Stimulated activated CD4-positive, alpha-beta T cell treated with anti-CD3 and anti-CD28 coated beads, Interleukin-1b, Interleukin-23, amount 100 ng/mL, for 24 hours (primary cell): ENCODE measurements at regions not wholly inside any gene's neighbourhood (a gene's known extent, or its start where the extent isn't known, plus 50 kb on each side); places are given as distances from the start of the nearest gene placed in this dataset.

Source experiments
- DNase-seq, 4 experiments: peaks; one replicate each; pipeline ENCODE4 v3.0.0-alpha.2; 2020; ENCODE audit warnings: low read depth in 4 of 4, low spot score in 1 of 4

DNA sequence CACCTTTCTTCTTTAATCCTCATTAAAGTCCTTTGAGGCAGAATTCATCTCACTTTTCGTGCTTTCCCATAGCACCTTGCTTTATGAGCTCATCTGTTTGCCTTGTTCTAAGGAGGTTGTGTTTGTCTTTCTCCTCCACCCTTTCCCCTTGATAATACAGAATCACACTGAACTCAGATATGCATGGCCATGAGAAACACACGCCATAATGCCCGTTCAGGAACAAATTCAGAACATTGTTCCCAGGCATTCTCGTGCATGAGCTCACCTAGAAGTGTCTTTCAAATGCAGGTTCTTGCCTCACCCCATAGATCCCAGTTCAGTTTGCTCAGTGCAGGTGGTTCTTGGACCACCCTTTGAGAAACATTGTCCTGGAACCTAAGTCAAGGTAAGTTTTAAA, 71.1 kb downstream of the TMEM114 start:
- no peak for DNase-seq

DNA sequence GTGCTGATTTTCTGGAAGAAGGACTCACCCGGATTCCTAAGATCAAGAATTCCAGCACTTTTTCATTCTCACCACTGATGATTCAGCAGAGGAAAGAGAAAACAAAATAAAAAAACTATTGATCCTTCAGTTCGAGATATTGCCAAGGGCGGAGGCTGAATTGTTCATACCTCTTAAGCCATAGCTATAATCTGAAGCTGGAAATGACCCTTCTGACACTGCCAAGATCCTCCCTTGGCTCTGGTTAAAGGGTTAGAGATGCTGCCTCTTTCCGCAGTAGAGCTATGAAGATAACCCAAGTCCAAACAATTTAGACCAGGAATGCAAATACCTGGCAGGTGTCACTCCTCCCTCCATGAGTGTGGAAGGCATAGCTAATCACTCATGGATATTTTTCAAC, 73.0 kb downstream of the TMEM114 start:
- DNase-seq: no peak

DNA sequence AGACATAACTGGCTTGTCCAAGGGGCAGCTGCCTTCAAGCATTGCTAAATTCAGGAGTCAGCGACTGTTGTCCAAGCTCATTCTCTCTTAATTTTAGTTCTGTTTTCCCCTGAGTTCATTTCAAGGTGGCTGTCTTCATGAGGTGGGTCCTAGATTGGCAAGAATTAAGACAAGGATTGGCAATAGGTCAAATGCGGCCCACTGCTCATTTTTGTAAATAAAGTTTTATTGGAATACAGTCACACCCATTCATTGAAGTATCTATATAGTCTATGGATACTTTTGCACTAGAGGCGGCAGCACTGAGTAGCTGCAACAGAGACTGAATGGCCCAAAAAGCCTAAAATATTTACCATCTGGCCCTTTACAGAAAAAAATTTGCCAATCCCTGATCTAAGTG, 73.8 kb downstream of the TMEM114 start:
- DNase-seq: no peak

DNA sequence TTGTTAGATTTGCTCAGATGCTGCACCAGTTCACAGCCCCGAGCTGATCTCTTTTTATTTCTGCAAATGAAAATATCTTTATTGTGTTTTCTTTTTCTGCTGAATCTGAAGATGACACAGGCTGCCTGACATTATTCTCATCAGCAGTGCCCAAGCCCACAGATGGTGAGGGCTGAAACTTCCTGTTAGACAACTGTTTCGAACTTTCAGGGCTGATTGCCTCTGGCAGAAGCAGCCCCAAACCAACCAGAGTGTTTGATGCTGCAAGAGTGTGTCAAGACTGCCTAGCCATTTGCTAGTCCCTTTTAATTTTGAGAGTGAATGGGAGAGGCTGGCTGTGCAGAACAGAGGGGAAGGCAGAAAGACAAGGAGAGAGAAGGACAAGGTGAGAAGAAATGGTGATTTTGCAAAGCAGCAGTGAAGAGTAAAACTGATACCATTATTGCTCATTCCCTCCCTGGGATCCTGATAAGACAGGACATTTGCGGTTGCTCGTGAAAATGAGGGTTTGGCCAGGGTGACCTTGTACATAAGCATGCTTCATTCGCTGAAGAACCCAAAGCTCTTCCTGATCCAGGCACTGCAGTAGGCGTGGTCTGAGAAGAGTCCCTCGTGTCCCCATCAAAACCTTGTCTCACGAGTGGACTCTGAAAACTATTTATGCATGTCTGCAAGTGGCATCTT, 77.2 kb downstream of the TMEM114 start:
- DNase-seq: no peak

DNA sequence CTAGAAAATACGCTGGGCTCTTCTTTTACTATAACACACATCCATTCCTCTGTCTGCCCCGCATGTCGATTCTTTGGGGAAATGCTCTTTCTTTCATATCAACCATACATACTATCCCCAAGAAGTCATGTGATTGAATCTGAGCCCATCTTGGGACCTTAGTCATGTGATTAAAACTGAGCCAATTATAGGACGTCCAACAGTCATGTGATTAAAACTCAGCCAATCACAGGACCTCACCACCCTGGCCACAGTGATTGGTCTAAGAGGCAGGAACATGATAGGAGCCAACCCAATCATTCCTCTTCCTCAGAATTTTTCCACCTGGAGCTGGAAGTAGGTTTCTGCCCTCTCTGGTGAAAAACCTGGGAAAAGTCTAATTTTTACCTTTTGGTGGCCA, 78.8 kb downstream of the TMEM114 start:
- DNase-seq: no peak

DNA sequence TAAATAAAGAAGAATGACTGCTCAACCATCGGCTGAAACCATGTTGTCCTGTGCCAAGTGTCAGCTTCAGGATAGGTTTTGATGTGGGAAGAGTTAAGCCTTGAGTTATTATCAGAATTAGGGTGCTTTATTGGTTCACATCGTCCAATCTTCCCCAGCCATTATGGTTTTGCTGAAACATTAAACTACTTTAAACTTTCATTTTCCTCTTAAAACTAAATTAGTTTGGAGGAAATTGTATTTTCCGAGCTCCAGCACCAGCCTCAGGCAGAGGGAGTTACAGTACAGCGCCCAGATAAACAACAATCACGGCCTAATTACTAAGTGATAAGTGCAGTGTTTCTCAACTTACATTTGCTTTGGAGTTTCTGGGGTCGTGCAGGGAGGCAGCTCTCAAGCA, 80.2 kb downstream of the TMEM114 start:
- no peak for DNase-seq

DNA sequence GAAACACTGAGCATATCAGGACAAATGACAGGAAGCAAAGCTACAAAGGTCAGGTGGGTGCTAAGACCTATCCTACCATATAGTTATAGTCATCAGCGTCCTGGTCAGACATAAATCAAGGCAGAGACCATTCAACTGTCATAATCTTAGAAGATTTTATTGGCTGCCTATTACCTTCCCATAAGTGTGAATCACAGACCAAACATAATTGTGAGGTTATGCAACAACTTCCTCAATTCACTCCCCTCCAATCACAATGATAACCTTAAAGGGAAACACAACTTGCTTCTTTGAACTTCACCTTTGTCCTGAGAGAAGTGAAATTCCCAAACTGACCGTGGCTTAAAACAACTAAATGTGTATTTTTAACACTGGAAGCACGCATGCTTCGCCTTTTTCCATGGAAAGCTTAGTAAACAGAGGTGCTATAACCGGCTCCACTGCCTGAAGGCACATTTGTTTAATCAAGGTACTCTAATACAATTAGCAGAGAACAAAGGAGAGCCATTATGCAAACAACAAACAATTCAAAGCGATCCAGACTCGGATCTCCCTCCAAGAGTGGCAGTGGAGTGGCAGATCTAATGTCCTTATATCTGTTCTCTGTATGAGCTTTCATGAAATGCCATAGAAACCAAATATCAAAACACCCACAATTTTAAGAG, 84.9 kb downstream of the TMEM114 start:
- DNase-seq: no peak

DNA sequence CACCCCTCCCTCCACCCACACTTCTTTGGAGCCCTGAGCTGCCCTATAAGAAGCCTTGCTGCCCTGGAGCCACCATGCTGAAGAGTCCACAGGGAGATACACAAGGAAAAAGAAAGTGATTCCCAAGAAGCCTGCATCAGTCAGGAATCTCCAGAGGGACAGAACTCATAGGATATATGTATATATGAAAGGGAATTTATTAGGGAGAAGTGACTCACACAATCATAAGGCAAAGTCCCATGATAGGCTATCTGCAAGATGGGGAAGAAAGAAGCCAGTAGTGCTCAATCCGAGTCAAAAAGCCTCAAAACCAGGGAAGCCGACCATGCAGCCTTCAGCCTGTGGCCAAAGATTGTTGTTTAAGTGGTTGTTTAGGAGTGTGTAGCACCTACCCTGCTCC, 87.9 kb downstream of the TMEM114 start:
- no peak for DNase-seq

DNA sequence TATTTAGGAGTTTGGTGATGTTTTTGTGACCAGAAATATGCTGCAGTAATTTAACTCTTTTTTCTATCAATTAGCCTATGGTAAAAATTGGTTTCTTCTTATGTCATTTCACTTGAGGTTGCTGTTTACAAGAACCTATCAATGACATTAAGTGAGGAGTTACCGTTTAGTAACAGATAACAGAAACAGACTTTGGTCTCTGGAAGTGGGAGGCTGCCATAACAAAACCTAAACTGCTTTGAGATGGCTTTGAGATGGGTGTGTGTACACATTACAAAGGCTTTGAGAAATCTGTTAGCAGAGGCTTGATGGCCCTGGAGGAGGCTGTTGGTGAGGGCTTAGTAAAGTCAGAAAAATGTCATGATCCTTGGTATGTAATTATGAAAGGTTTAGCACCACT, 90.0 kb downstream of the TMEM114 start:
- no peak for DNase-seq

DNA sequence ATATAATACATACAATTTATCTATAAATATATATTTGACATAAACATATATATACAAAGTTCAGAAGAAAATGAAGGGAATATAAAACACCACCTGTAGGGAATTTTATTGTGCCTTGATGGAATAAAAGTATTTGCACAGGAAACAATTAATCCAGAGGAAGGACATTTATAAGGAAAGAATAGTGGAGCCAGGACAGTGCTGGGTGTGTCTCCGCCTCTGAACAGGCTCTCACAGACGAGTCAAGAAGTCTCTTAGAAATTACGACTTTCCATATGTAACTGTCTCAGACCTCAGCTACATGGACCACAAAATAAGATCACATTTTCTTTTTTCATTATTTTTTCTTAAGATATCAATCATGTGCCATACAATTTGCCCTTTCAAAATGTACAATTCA, 93.9 kb downstream of the TMEM114 start:
- no peak for DNase-seq

DNA sequence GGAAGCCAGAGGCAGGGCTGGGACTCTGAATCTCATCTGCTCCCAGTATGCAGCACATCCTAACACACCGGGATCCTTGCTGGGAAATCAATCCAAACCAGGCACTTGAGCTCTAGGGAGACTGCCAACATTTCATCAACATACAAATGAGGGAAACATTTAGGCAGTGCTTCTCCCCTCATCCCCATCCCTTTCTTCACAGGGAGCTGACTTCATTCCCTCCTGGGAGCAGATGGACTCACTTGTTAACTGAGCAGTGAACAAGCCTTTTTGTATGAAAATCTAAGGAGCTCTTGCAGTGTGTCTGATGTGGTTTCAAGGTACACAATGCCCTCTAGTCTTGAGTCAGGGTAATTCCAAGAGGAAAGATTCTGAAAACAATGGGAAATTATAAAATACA, 96.3 kb downstream of the TMEM114 start:
- DNase-seq: no peak

DNA sequence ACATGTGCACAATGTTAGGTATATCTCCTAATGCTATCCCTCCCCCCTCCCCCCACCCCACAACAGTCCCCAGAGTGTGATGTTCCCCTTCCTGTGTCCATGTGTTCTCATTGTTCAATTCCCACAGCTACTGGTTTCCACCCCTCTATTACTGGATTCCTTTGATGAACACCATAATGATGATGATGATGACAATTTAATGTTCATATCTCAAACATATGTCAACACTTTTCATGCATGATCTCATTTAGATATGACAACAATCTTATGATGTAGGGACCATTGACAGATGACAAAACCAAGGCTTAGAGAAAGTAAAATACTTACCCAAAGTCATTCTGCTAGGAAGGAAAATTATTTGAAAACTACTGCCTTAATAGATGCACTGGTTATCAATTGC, 97.6 kb downstream of the TMEM114 start:
- no peak for DNase-seq

DNA sequence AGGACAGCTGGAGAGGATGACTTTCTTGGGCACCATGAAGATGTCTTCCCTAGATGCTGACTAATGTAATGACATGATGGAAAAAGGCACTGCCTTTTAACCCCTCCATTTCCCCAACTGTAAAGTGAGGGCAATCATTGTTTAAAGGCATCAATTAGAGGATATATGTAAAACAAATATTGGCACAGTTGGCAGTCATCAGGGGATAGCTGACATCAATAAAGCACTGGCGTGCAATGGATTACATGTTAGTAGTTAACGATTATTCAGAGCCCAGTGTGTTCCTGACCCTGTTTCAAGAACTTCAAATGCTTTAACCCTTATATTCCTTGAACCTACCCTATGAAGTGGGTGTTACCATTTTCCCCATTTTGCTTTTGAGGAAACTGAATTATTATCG, 100.7 kb downstream of the TMEM114 start:
- no peak for DNase-seq

DNA sequence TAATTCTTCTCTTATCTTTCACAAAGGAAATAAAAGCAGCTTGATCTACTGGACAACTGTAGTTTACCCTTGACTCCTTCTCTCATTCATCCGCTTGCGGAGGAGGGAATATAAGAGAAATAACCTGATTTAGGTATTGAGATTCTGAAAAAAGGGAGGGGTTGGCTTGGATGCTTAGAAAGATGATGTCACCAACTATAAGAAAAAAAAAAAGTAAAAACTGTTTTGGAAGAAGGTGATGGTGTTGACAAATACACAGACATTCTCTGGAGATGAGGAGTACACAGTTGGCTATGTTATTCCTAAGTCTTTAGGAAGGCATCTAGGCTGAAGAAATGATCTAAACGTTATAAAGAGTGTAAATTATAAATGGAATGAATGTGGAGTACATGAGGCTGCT, 103.3 kb downstream of the TMEM114 start:
- no peak for DNase-seq

DNA sequence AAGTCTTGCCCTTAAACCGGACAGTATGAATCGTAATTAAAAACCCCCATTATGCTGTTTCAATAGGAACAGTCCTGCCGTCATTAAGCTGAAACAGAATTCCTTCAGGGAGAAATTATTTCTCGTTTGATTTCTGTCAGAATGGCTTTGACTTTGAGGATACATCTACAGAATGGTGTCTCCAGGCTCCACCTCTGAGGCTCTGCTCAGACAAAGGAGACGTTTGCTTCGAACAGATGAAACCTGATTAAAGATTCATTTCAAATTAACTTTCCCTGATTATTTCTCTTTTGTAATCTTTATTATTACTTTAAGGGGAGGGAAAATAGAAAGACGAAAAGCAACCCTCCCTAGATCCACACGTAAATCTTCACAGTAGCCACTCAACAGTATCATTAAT, 106.9 kb downstream of the TMEM114 start:
- DNase-seq: no peak

DNA sequence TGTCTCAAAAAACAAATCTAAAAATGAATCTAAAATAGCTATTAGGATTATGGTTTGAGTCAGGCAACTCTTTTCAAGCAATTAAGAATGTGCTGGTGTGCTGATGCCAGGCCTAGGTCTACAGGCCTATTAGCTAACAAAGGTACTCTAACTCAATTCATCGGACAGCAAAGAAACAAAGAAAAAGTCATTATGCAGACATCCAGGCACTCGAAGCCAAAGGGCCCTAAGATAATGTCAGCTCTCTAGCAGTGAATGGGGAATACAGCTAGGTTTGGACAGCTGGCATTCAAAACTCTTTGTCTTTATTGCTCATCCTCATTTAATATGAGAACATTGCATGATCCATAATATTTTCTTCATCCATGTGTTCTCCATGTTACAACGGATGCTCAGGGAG, 108.5 kb downstream of the TMEM114 start:
- no peak for DNase-seq

DNA sequence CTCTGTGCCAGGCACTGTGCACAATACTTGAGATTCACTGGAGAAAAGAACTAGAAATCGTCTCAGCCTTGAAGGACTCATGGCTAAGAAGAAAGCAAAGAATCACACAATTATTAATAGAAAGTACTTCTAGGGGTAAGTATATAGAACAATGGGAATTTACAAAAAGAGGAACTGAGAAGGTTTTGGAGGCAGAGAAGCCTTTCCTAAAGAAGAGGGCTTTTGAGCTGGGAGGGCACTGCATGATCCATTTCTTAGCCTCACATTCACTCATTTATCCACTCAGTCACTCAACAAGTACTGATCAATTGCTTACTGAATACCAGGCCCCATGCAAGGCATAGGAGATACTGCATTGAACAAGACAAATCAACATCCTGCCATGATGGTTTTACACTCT, 113.5 kb downstream of the TMEM114 start:
- no peak for DNase-seq

DNA sequence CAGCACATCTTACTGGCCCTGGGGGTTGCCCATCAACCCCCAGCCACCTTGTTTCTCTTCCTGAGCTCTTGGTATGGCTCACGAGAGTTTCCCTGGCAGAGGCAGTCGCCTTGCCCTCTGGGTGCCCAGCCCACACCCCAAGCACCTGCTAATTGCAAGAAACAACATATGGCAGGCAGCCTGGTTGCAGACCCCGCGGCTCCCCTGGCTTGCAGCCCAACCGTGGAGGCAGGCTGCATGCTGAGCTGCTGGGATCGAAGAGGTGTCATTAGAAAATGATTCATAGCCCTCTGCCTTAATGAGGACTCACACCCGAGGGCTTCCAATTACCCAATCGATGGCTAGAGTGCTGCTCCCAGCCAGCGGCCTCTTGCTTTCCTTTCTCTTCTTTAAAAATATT, 115.7 kb downstream of the TMEM114 start:
- no peak for DNase-seq

DNA sequence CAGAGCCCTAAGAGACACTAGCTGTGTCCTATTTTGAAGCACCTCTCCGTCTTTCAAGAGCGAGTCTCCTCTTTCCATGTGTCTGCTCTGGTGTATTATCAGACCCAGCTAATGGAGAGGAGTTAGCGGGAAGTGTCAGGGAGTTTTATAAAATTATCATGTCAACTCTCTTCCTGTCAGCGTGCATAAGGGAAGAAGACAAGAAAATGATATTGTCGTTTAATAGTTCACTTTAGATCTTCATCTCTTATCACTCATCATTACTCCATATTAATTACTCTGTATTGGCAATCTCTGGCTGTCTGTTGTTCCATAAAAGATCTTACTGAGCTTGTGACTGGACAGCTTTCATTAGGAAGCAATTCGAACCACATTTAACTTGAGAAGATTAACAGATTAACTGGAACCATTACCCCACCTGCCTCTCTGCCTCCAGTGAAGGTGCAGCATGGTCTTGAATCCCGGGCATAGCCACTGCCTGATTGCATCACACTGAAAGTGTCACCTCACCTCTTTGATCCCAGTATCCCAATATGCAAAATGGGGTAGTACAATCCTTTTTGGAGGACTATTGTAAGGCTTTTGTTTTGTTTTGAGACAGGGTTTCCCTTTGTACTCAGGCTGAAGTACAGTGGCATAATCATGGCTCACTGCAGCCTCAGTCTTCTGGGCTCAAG, 121.1 kb downstream of the TMEM114 start:
- no peak for DNase-seq

DNA sequence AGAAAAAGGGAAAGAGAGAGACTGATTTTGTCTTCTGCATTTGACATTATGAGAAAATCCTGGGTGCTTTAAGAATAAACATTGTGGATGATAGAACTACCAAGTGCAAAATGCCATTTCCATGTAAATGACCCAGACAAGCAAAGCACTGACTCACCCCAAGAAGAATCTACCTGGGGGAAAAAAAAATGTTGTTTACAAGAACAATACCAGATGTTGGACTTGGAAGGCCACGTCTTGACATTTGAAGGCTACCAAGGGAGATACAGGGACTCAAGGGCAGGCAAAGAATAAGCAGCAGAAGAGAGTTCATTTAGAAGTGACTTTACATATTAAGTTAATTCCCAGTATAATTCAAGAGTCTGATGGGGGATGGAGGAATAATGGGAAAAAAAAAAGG, 125.3 kb downstream of the TMEM114 start:
- no peak for DNase-seq

DNA sequence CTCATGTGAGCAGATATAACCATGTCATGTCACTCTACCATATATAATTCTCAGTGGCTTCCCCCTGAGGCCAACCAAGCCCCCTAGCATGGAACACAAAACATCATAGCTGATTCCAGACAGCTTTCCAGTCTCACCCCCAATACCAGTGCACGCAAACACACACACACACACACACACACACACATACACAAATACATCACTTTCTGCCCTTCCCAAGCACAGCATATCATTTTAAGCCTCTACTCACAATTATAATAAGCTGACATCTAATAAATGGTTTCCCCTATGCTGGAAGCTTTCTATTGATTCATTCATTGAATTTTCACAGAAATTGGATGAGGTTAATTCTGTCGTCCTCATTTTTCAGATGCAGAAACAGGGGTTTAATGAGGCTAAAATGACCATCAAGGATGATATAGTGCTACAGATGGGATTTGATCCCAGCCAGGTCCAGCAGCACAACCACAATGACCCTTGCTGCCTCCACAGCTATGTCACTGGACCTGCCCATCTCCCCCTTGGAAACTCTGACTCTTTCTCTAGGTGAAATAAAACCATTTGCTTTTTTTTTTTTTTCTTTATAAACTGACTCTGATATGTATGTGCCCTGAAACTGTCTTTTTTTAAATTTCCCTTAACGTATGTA, 131.1 kb downstream of the TMEM114 start:
- no peak for DNase-seq

DNA sequence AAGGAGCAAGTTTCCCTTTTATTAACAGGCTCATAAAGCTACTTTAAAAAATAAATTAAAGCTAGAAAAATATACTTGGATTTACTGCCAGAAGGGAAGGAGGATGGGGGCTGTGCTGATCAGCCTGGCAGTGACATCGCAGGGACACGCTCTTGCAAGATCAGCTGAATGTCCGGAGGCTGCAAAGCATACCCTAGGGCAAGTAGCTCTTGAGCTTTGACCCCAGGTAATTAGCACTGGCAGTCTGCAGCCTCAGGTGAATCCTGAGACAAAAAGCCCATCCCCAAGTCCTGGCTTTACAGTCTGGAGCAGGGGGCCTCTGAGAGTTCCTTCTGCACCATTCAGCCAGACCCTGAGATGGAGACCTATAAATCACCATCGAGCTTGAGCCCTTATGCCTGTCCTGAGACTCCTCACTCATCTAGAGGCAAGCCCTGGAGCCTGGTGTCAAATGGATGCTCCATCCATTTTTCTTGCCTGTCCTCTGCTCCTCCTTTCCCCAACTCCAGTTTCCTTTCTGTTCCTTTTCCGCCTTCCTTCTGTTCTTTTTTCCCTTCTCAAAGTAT, 131.7 kb downstream of the TMEM114 start:
- no peak for DNase-seq
